H1 (cell line): ENCODE measurements at regions not wholly inside any gene's neighbourhood (a gene's known extent, or its start where the extent isn't known, plus 50 kb on each side); places are given as distances from the start of the nearest gene placed in this dataset.

Experiments used
- CTCF ChIA-PET: fragments of 300-600 bp; sonication (Branson Sonifier 250); formaldehyde crosslinking; loops from one replicate; lab custom pipeline; 2021; ENCODE audit not compliant: partially characterized antibody; lab: Charles Lee
- POLR2A ChIA-PET: fragments of 300-600 bp; sonication (Branson Sonifier 250); formaldehyde crosslinking; loops from one replicate; lab custom pipeline; 2021; ENCODE audit warnings: inconsistent platforms; ENCODE audit not compliant: partially characterized antibody; lab: Charles Lee
- DNase-seq, 2 experiments: peaks; one replicate each; pipeline versions ENCODE4 v3.0.0 to v3.0.0-alpha.2; 2010 to 2022; ENCODE audit warnings: low spot score in 2 of 2, low read depth in 1 of 2, mixed read lengths in 1 of 2
- FAIRE-seq: peaks from 2 replicates; lab custom pipeline; 2011; peaks lifted over from hg19 to GRCh38; lab: Jason Lieb, UNC
- H2AFZ ChIP-seq: 2 replicates; pipeline ENCODE4 v1.8.1; 2012; ENCODE audit warnings: low read length, inconsistent platforms
- H2AK5ac ChIP-seq: 2 replicates; pipeline ENCODE4 v1.6.1; 2013; ENCODE audit warnings: low read depth, low read length
- H2BK120ac ChIP-seq: replicated peaks from 2 replicates; pipeline ENCODE3; 2013; ENCODE audit warnings: low read depth, low read length, inconsistent platforms
- H2BK12ac ChIP-seq: 2 replicates; pipeline ENCODE4 v1.6.1; 2013; ENCODE audit warnings: low read depth, low read length
- H2BK15ac ChIP-seq: 2 replicates; pipeline ENCODE4 v1.6.1; 2013; ENCODE audit warnings: low read length
- H2BK20ac ChIP-seq: 2 replicates; pipeline ENCODE4 v1.6.1; 2013; ENCODE audit warnings: low read length
- H2BK5ac ChIP-seq: 2 replicates; pipeline ENCODE4 v1.6.1; 2013; ENCODE audit warnings: low read depth, low read length
- H3K14ac ChIP-seq: 2 replicates; pipeline ENCODE4 v1.6.1; 2013; ENCODE audit warnings: inconsistent platforms; ENCODE audit not compliant: insufficient read length
- H3K18ac ChIP-seq: 2 replicates; pipeline ENCODE4 v1.6.1; 2013; ENCODE audit warnings: low read length; ENCODE audit errors: extremely low read depth
- H3K23ac ChIP-seq: 2 replicates; pipeline ENCODE4 v1.6.1; 2013; ENCODE audit warnings: inconsistent platforms; ENCODE audit not compliant: insufficient read length
- H3K23me2 ChIP-seq: 2 replicates; pipeline ENCODE4 v1.6.1; 2013; ENCODE audit warnings: low read depth, low read length
- H3K27ac ChIP-seq: 2 replicates; pipeline ENCODE4 v1.6.1; 2011; ENCODE audit warnings: low read depth, low read length, inconsistent platforms
- H3K27me3 ChIP-seq, 4 experiments: replicated peaks in 1 of 4; 1 replicate in 1 of 4; 2 replicates in 3 of 4; pipeline versions ENCODE4 v1.6.1 to v1.8.1; 2011 to 2013; ENCODE audit warnings: low read length in 3 of 4, mild to moderate bottlenecking in 3 of 4, inconsistent platforms in 2 of 4, mixed read lengths in 2 of 4, moderate library complexity in 1 of 4; ENCODE audit not compliant: control insufficient read depth in 3 of 4, insufficient read depth in 3 of 4; ENCODE audit errors: extremely low read depth in 1 of 4
- H3K36me3 ChIP-seq, 4 experiments: 2 replicates each; pipeline versions ENCODE4 v1.6.1 to v1.8.1; 2011 to 2013; ENCODE audit warnings: mild to moderate bottlenecking in 4 of 4, low read length in 3 of 4, moderate library complexity in 2 of 4, control low read depth in 1 of 4, inconsistent platforms in 1 of 4; ENCODE audit not compliant: insufficient read depth in 4 of 4, control insufficient read depth in 2 of 4
- H3K4ac ChIP-seq: replicated peaks from 2 replicates; pipeline ENCODE3; 2013; ENCODE audit warnings: low read length, low read depth, mixed read lengths, inconsistent platforms; ENCODE audit not compliant: insufficient read length
- H3K4me1 ChIP-seq, 4 experiments: replicated peaks in 1 of 4; 1 replicate in 1 of 4; 2 replicates in 3 of 4; pipeline versions ENCODE4 v1.6.1 to v1.8.1; 2011 to 2013; ENCODE audit warnings: low read length in 3 of 4, inconsistent platforms in 2 of 4, mixed read lengths in 1 of 4; ENCODE audit not compliant: insufficient read depth in 4 of 4, control insufficient read depth in 3 of 4
- H3K4me2 ChIP-seq, 2 experiments: 2 replicates each; pipeline versions ENCODE4 v1.6.1 to v1.8.1; 2011 to 2013; ENCODE audit warnings: low read depth in 2 of 2, low read length in 2 of 2, control low read depth in 1 of 2, inconsistent platforms in 1 of 2, mild to moderate bottlenecking in 1 of 2; ENCODE audit not compliant: insufficient read depth in 1 of 2
- H3K4me3 ChIP-seq, 4 experiments: fragments of 200-600, 300-600 bp in 1 of 4; sonication (generic), shearing (Covaris generic), sonication (Bioruptor Twin) in 1 of 4; 2 replicates each; pipeline versions ENCODE4 v1.5.1 to v1.8.1; 2011 to 2016; ENCODE audit warnings: low read length in 4 of 4, low read depth in 3 of 4, control low read depth in 2 of 4, inconsistent platforms in 2 of 4, mild to moderate bottlenecking in 2 of 4, mixed read lengths in 1 of 4, moderate library complexity in 1 of 4; ENCODE audit not compliant: insufficient read depth in 2 of 4; ENCODE audit errors: extremely low read depth in 1 of 4
- H3K56ac ChIP-seq: replicated peaks from 2 replicates; pipeline ENCODE3; 2013; ENCODE audit warnings: low read depth, mild to moderate bottlenecking, mixed read lengths, low read length, inconsistent platforms; ENCODE audit not compliant: insufficient read length
- H3K79me1 ChIP-seq: 2 replicates; pipeline ENCODE4 v1.6.1; 2013; ENCODE audit warnings: low read depth, low read length, control low read depth
- H3K79me2 ChIP-seq, 2 experiments: 2 replicates each; pipeline versions ENCODE4 v1.6.1 to v1.8.1; 2012 to 2013; ENCODE audit warnings: low read length in 2 of 2, mild to moderate bottlenecking in 2 of 2, inconsistent platforms in 1 of 2; ENCODE audit not compliant: insufficient read depth in 2 of 2, control insufficient read depth in 1 of 2
- H3K9ac ChIP-seq, 4 experiments: replicated peaks in 1 of 4; 1 replicate in 1 of 4; 2 replicates in 3 of 4; pipeline versions ENCODE4 v1.6.1 to v1.8.1; 2011 to 2013; ENCODE audit warnings: low read depth in 3 of 4, low read length in 3 of 4, control low read depth in 2 of 4, mild to moderate bottlenecking in 2 of 4, moderate library complexity in 2 of 4, inconsistent platforms in 1 of 4; ENCODE audit errors: extremely low read depth in 1 of 4
- H3K9me3 ChIP-seq, 2 experiments: 2 replicates each; pipeline versions ENCODE4 v1.6.1 to v1.8.1; 2012 to 2013; ENCODE audit warnings: mild to moderate bottlenecking in 2 of 2, moderate library complexity in 2 of 2, control low read depth in 1 of 2, inconsistent platforms in 1 of 2, low read depth in 1 of 2, low read length in 1 of 2, mixed read lengths in 1 of 2; ENCODE audit not compliant: insufficient read depth in 2 of 2
- H4K20me1 ChIP-seq, 2 experiments: replicated peaks in 1 of 2; 2 replicates each; pipeline versions ENCODE3 to v1.8.1; 2011 to 2013; ENCODE audit warnings: inconsistent platforms in 2 of 2, low read length in 2 of 2, mild to moderate bottlenecking in 1 of 2; ENCODE audit not compliant: insufficient read depth in 2 of 2, control insufficient read depth in 1 of 2
- H4K5ac ChIP-seq: 2 replicates; pipeline ENCODE4 v1.6.1; 2013; ENCODE audit warnings: low read length, low read depth, mixed read lengths, inconsistent platforms; ENCODE audit not compliant: insufficient read length
- H4K8ac ChIP-seq: 2 replicates; pipeline ENCODE4 v1.8.0; 2013; ENCODE audit warnings: mild to moderate bottlenecking, moderate library complexity, low read length, inconsistent platforms; ENCODE audit not compliant: insufficient read depth; ENCODE audit errors: extremely low read depth
- H4K91ac ChIP-seq: replicated peaks from 2 replicates; pipeline ENCODE3; 2013; ENCODE audit warnings: low read length, mixed read lengths, inconsistent platforms; ENCODE audit not compliant: insufficient read length
- BACH1 ChIP-seq: IDR thresholded peaks from 2 replicates; pipeline ENCODE4 v1.6.1; 2012; ENCODE audit warnings: low read length, improper control_type of control experiment
- CBX8 ChIP-seq: fragments of 300-800, 300-1000 bp; sonication (generic); IDR thresholded peaks from 2 replicates; pipeline ENCODE4 v1.7.1; 2016; ENCODE audit warnings: low read depth, low read length, borderline replicate concordance
- RFX5 ChIP-seq: IDR thresholded peaks from 2 replicates; pipeline ENCODE4 v1.6.1; 2011; ENCODE audit warnings: low read depth, low read length, improper control_type of control experiment, borderline replicate concordance
- WGBS, 2 experiments: shearing (Covaris generic) in 1 of 2; methylation state at CpG; one replicate each; pipeline versions ENCODE4 v1.1.6 to v1.1.7; 2013 to 2015; ENCODE audit warnings: low lambda C conversion rate in 2 of 2, mixed read lengths in 2 of 2, inconsistent platforms in 1 of 2, low coverage in 1 of 2, missing lambda C conversion rate in 1 of 2; ENCODE audit not compliant: insufficient replicate concordance in 2 of 2, insufficient coverage in 1 of 2, insufficient read length in 1 of 2; ENCODE audit errors: extremely low coverage in 1 of 2, missing lambda C conversion rate in 1 of 2; 5-methylcytosine and 5-hydroxymethylcytosine counted together
- TF ChIP-seq, protein P1 (sequence below): IDR thresholded peaks from 2 replicates; pipeline ENCODE4 v1.6.1; 2012; ENCODE audit warnings: inconsistent platforms
- TF ChIP-seq, protein P2 (sequence below): IDR thresholded peaks from 2 replicates; pipeline ENCODE4 v1.6.1; 2011; ENCODE audit warnings: low read depth, mild to moderate bottlenecking, low read length; ENCODE audit not compliant: insufficient read depth

- FAIRE-seq: no peak
- CTCF ChIA-PET: interaction anchor here (0.6 to 2.1 kb wide), 7 partner anchors 12 to 413 kb away, joined by 3 to 9 read pairs (median 3); no protein-coding TSS in a partner anchor
- POLR2A ChIA-PET: no interaction called here
- 94% methylated on average over 5 of the region's 5 CpGs; no CpG with 5 or more reads in 1 of the 2 experiments for WGBS, 2 experiments
- Histone ChIP-seq H3K79me1 (no peaks in the 10 kb centered on the region), H4K5ac (no peak overlapping the region), H3K9me3 (no peaks in the 10 kb centered on the region), H3K9ac (no peak overlapping the region), H3K36me3 (no peaks in the 10 kb centered on the region), H2BK120ac (no peak overlapping the region), H3K4me1 (peaks cover 0 to under 1% (median 0%) of the 10 kb centered on the region in 4 experiments; a peak in 1 of 7 replicates), H3K4me2 (no peak overlapping the region), H2BK20ac (no peak overlapping the region), H3K27me3 (no peaks in the 10 kb centered on the region), H4K91ac (no peak overlapping the region), H2AFZ (no peak overlapping the region), H3K79me2 (no peaks in the 10 kb centered on the region), H4K8ac (no peak overlapping the region; the same call in 1 of the 2 replicates), H3K14ac (no peak overlapping the region), H4K20me1 (no peaks in the 10 kb centered on the region), H3K4me3 (no peak overlapping the region), H3K23ac (no peak overlapping the region), H3K18ac (no peak overlapping the region), H3K56ac (no peak overlapping the region), H3K4ac (no peak overlapping the region), H2AK5ac (no peak overlapping the region), H2BK5ac (no peak overlapping the region), H3K27ac (no peak overlapping the region), H3K23me2 (peaks cover 2% of the 10 kb centered on the region; the same call in 1 of the 2 replicates), H2BK12ac (no peak overlapping the region), H2BK15ac (no peak overlapping the region)
- no peak for DNase-seq
- TF ChIP-seq CBX8 (no peak), RFX5 (no peak), BACH1 (no peak)
- TF ChIP-seq, protein P1, sequence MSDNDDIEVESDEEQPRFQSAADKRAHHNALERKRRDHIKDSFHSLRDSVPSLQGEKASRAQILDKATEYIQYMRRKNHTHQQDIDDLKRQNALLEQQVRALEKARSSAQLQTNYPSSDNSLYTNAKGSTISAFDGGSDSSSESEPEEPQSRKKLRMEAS: no peak
- TF ChIP-seq, protein P2, sequence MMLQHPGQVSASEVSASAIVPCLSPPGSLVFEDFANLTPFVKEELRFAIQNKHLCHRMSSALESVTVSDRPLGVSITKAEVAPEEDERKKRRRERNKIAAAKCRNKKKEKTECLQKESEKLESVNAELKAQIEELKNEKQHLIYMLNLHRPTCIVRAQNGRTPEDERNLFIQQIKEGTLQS: no peak
Observed at GRCh38 chr2:182598626-182599025, 117.4 kb upstream of the DNAJC10 start.
